ENCODE measurements at regions not wholly inside any gene's neighbourhood (a gene's known extent, or its start where the extent isn't known, plus 50 kb on each side); places are given as distances from the start of the nearest gene placed in this dataset.

- no peak for TF ChIP-seq IRF5 (IDR thresholded peaks at IDR 0.05; ENCODE audit: borderline replicate concordance)
Observed at GRCh38 chr2:39854771-39855170, 75.7 kb upstream of the THUMPD2 start (continued).

GRCh38 chr2:39852831-39853230, 73.8 kb upstream of the THUMPD2 start:
- Histone ChIP-seq H4K20me1 (ENCODE audit: control insufficient read depth, insufficient read depth) (no peaks in the 10 kb centered on the region), H2AFZ (ENCODE audit: control insufficient read depth, low read depth, low read length) (no peak overlapping the region), H3K4me3 (no peak overlapping the region), H3K9ac (ENCODE audit: control insufficient read depth, insufficient read depth, low read length) (no peak overlapping the region), H3K9me3 (replicated peaks; ENCODE audit: control insufficient read depth, insufficient read depth, low read length) (no peaks in the 10 kb centered on the region), H3K4me2 (ENCODE audit: control insufficient read depth, insufficient read depth) (no peak overlapping the region), H3K27me3 (replicated peaks in 1 of 2; ENCODE audit: control insufficient read depth in 2 of 2, insufficient read depth in 2 of 2, low read length in 1 of 2) (no peaks in the 10 kb centered on the region), H3K36me3 (ENCODE audit: control insufficient read depth in 2 of 2, insufficient read depth in 2 of 2, low read length in 1 of 2) (no peaks in the 10 kb centered on the region), H3K4me1 (ENCODE audit: control insufficient read depth, insufficient read depth, low read length) (peaks cover 8% of the 10 kb centered on the region), H3K79me2 (ENCODE audit: control insufficient read depth, insufficient read depth, low read length) (no peaks in the 10 kb centered on the region), H3K27ac (ENCODE audit: control insufficient read depth, insufficient read depth) (no peak overlapping the region)
- in situ Hi-C loops (cut with MboI), result no loop called here
- TF ChIP-seq IRF4 (IDR thresholded peaks at IDR 0.05; ENCODE audit: low read depth, low read length), result no peak
- TF ChIP-seq HDAC6 (IDR thresholded peaks at IDR 0.05; ENCODE audit: unreplicated experiment), result no peak
- no peak for TF ChIP-seq ZNF592 (IDR thresholded peaks at IDR 0.05)
- TF ChIP-seq NRF1 (conservative IDR thresholded peaks at IDR 0.05; ENCODE audit: low read depth, low read length), result no peak
- TF ChIP-seq TCF3 (IDR thresholded peaks at IDR 0.05; ENCODE audit: borderline replicate concordance, insufficient read depth, low read depth, low read length), result no peak
- TF ChIP-seq RELA (IDR thresholded peaks at IDR 0.05; ENCODE audit: borderline replicate concordance, partially characterized antibody), result no peak
- TF ChIP-seq MXI1 (IDR thresholded peaks at IDR 0.05; ENCODE audit: low read depth, low read length), result no peak
- no peak for TF ChIP-seq BMI1 (IDR thresholded peaks at IDR 0.05; ENCODE audit: borderline replicate concordance)
- TF ChIP-seq PAX8 (IDR thresholded peaks at IDR 0.05), result no peak
- ATAC-seq (no peak), FAIRE-seq (no peak), DNase-seq (ENCODE audit: low read depth, low spot score) (no peak)
- RAD21 ChIA-PET (ENCODE audit: unreplicated experiment), result no interaction called here
- WGBS (ENCODE audit: insufficient coverage, insufficient replicate concordance, low lambda C conversion rate, missing lambda C conversion rate), result 25% methylated on average over 1 of the region's 1 CpG
- BruUV-seq (replicated peaks), result no TSS peak
- intact Hi-C loops (cut with micrococcal nuclease; ENCODE audit: unreplicated experiment), result no loop called here
- CTCF ChIA-PET, result interaction anchor here (0.7 to 1.2 kb wide), 2 partner anchors 15 to 444 kb away, joined by 3 to 6 read pairs; no protein-coding TSS in a partner anchor
- SMC1A ChIA-PET (ENCODE audit: uncharacterized antibody, unreplicated experiment), result no interaction called here
- POLR2A ChIA-PET, result interaction anchor here (0.7 kb wide), 1 partner anchor 764 kb away, joined by 3 read pairs; no protein-coding TSS in a partner anchor

Measured in GM12878 (cell line).